Osteocyte (in vitro differentiated cells): ENCODE measurements at regions not wholly inside any gene's neighbourhood (a gene's known extent, or its start where the extent isn't known, plus 50 kb on each side); places are given as distances from the start of the nearest gene placed in this dataset.
A peak's percentile ranks its signal among the peaks of the same experiment; 100 is the strongest.

Experiments
- DNase-seq: peaks from one replicate; pipeline ENCODE4 v3.0.0; 2021; ENCODE audit warnings: mixed read lengths; ENCODE audit not compliant: unreplicated experiment; ENCODE audit errors: extremely low spot score
- H3K27ac Mint-ChIP-seq: one replicate; pipeline ENCODE4 v1.8.0; 2021; ENCODE audit warnings: mild to moderate bottlenecking, mixed read lengths; ENCODE audit not compliant: unreplicated experiment
- H3K27me3 Mint-ChIP-seq: one replicate; pipeline ENCODE4 v1.8.0; 2021; ENCODE audit warnings: mixed read lengths; ENCODE audit not compliant: unreplicated experiment
- H3K36me3 Mint-ChIP-seq: one replicate; pipeline ENCODE4 v1.8.0; 2021; ENCODE audit warnings: mixed read lengths; ENCODE audit not compliant: unreplicated experiment
- H3K4me1 Mint-ChIP-seq: one replicate; pipeline ENCODE4 v1.8.0; 2021; ENCODE audit warnings: mixed read lengths; ENCODE audit not compliant: unreplicated experiment
- H3K4me3 Mint-ChIP-seq: one replicate; pipeline ENCODE4 v1.8.0; 2021; ENCODE audit warnings: mild to moderate bottlenecking, moderate library complexity, mixed read lengths; ENCODE audit not compliant: unreplicated experiment
- H3K9me3 Mint-ChIP-seq: one replicate; pipeline ENCODE4 v1.8.0; 2021; ENCODE audit warnings: mixed read lengths; ENCODE audit not compliant: unreplicated experiment
- CTCF ChIP-seq: fragments of 200-600 bp; sonication (generic); IDR thresholded peaks from 2 replicates; pipeline ENCODE4 v1.5.0; 2021; ENCODE audit warnings: antibody characterized with exemption, mild to moderate bottlenecking, moderate library complexity

GRCh38 chr18:73843455-73843854 lies 304.2 kb downstream of the FBXO15 start:
- H3K36me3 Mint-ChIP-seq, result no peaks in the 10 kb centered on the region
- no peak for DNase-seq
- no peak for TF ChIP-seq CTCF
- peaks cover 9% of the 10 kb centered on the region for H3K4me1 Mint-ChIP-seq
- H3K27me3 Mint-ChIP-seq, result peaks cover 6% of the 10 kb centered on the region
- H3K9me3 Mint-ChIP-seq, result no peaks in the 10 kb centered on the region
- no peak overlapping the region for H3K27ac Mint-ChIP-seq
- H3K4me3 Mint-ChIP-seq, result no peak overlapping the region

- no peaks in the 10 kb centered on the region for H3K36me3 Mint-ChIP-seq
- no peaks in the 10 kb centered on the region for H3K9me3 Mint-ChIP-seq
- peaks cover 3% of the 10 kb centered on the region for H3K4me1 Mint-ChIP-seq
- no peak for DNase-seq
- peak overlapping the region; percentile 44 for H3K4me3 Mint-ChIP-seq
- H3K27ac Mint-ChIP-seq, result no peak overlapping the region
- peak; percentile 94 for TF ChIP-seq CTCF
- H3K27me3 Mint-ChIP-seq, result peaks cover 6% of the 10 kb centered on the region
Measured at GRCh38 chr18:73842795-73843394, 304.7 kb downstream of the FBXO15 start.

DNA sequence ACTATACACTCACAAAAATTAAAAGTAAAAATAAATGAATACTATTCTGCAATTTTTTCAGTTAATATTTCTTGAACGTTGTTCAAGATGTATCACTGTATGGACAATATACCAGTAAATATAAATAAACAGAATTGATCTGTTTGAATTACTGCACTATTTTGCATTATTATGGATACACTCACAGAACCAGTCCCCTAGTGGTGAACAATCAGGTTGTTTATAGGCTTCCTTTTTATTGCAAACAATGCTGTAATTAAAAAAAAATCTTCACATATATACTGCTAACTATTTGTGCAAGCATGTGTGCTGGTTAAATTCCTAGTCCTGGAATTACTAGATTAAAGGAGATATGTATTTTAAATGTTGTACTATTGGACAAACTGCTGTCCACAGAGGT lies 306.0 kb downstream of the FBXO15 start:
- DNase-seq, result no peak
- no peak for TF ChIP-seq CTCF
- Mint-ChIP-seq H3K27me3 (peaks cover 12% of the 10 kb centered on the region), H3K9me3 (no peaks in the 10 kb centered on the region), H3K27ac (no peak overlapping the region), H3K36me3 (no peaks in the 10 kb centered on the region), H3K4me3 (no peak overlapping the region), H3K4me1 (peaks cover 3% of the 10 kb centered on the region)

DNA sequence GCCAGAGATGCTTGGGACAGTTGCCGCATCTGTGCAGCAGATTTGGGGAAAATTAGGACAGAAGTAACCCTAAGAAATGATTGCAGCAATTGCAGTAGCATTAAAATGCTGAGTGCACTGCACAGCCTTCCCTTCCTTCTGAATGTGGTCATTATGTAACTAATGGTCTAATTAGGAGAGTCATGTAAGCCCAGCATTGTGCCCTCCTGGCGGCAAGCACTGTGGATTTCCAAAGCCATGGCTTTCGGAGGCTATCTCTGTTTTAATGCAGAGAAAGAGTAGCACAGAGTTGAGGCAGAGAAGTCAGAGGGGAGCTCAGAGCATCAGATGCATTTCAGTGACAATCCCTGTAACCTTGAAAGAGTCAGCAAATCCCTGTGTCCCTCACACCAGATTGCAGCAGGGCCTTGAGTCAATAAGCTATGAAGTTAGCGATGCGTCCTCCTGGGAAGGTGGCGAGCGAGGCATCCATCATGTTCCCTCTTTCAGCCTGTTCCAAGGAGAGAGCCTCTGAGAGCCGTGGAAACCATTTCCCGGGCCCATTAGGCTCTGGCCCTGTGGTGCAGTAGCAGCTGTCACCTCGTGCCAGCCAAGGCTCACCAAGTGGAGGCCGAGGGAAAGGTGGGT lies 307.2 kb downstream of the FBXO15 start:
- Mint-ChIP-seq H3K36me3 (no peaks in the 10 kb centered on the region), H3K4me1 (peaks cover 3% of the 10 kb centered on the region), H3K4me3 (no peak overlapping the region), H3K9me3 (no peaks in the 10 kb centered on the region), H3K27me3 (peaks cover 12% of the 10 kb centered on the region), H3K27ac (no peak overlapping the region)
- TF ChIP-seq CTCF, result no peak
- DNase-seq, result no peak

DNA sequence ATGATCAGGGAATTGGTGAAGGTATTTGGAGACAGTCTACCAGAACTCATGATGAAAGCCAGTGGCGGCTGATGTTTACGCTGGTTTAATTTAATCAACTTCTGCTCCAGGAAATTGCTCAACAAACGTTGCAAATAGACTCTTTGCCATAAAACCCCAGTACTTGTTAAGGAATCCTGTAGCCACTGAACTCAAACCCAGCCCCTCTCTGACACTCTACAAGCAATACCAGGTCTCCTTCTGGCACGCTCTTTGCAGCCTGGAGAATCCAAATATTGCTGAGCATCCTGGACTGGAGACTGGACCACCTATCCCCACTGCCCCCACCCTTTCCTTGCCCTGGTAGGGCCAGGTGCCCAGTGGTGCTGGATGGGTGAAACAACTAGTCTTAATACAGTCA lies 308.2 kb downstream of the FBXO15 start:
- Mint-ChIP-seq H3K27ac (no peak overlapping the region), H3K9me3 (no peaks in the 10 kb centered on the region), H3K4me3 (no peak overlapping the region), H3K36me3 (no peaks in the 10 kb centered on the region), H3K27me3 (peaks cover 12% of the 10 kb centered on the region), H3K4me1 (peaks cover 3% of the 10 kb centered on the region)
- TF ChIP-seq CTCF, result no peak
- no peak for DNase-seq
